HG03097 (cell line): ENCODE measurements at regions not wholly inside any gene's neighbourhood (a gene's known extent, or its start where the extent isn't known, plus 50 kb on each side); places are given as distances from the start of the nearest gene placed in this dataset.
"Not testable (repeated sequence)": the region's sequence is repeated elsewhere in the genome, so short reads cannot be mapped to it uniquely, and the experiment has no call there.

ENCODE experiments used
- ATAC-seq: cut with Tn5 transposase; IDR thresholded peaks from one replicate; pipeline ENCODE4 v1.9.1; 2021; ENCODE audit not compliant: unreplicated experiment, low FRiP score

DNA sequence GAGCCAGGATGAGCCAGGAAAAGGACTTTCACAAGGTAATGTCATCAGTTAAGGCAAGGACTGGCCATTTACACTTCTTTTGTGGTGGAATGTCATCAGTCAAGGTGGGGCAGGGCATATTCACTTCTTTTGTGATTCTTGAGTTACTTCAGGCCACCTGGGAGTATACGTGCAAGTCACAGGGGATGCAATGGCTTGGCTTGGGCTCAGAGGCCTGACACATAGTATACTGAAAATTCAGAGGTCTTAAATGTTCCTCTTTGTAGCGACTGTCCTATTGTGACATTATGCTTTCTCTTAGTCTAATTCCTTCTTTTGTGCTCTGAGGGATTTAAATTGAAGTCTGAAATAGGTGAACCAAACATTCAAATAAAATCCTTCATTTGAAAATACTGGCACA, 121.8 kb upstream of the TFPI start:
- ATAC-seq: not testable (repeated sequence)

DNA sequence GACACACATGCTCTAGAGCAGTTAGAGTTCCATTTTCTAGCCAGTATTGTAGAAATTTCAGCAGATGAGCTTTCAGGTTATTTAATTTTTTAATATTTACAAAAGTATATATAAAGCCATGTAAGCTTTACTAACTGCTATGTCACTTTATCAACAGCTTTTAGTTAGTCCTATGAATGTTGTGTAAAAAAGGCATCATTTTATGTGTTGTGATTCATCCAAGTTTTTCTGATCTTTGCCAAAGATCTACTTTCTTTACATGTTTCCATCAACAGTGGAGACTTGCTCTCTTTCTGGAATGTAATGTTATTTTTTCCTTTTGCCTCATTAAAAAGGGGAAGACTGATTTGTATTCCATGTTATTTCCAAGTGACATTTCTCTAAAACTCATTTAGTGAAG, 125.2 kb upstream of the TFPI start:
- no peak for ATAC-seq

- no peak for ATAC-seq
Observed at GRCh38 chr2:187684174-187684573, 129.9 kb upstream of the TFPI start.

GRCh38 chr2:187686416-187687024, 132.3 kb upstream of the TFPI start:
- no peak for ATAC-seq

- ATAC-seq: no peak
Observed at GRCh38 chr2:187687585-187687984, 133.3 kb upstream of the TFPI start.

GRCh38 chr2:187689372-187689771, 135.1 kb upstream of the TFPI start:
- no peak for ATAC-seq

DNA sequence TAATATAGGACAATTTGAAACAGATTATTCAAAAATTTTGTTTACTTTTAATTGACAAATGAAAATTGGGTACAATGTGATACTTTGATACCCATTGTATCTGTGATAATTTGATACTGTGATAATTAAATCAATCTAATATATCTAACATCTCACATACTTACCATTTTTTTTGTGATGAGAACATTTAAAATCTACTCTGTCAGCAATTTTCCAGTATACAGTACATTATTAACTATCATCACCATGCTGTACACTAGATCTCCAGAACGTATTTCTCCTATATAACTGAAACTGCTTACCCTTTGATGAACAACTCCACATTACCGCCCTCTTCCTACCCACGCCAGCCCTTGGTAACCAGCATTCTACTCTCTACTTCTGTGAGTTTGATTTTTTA, 139.7 kb upstream of the TFPI start:
- no peak for ATAC-seq

GRCh38 chr2:187696644-187697043, 142.4 kb upstream of the TFPI start:
- ATAC-seq: not testable (repeated sequence)

DNA sequence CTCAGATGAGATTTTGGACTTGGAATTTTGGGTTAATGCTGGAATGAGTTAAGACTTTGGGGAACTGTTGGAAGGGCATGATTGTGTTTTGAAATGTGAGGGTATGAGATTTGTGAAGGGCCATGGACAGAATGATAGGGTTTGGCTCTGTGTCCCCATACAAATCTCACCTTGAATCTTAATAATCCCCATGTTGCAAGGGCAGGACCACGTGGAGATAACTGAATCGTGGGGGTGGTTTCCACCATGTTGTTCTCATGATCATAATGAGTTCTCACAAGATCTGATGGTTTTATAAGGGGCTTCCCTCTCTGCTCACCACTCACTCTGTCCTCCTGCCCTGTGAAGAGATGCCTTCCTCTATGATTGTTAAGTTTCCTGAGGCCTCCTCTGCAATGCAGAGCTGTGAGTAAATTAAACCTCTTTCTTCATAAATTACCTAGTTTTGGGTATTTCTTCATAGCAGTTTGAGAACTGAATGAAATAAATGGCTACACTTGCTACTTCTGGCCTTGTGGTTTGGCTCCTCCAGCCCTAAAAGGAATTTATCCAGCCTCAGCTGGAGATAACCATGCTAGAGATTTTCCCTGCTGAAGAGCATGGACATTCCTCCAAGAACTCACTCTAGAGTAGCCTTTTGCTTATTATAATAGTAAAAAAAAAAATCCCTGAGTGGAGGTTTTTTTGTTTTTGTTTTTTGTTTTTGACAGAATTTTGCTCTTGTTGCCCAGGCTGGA, 144.3 kb upstream of the TFPI start:
- no peak for ATAC-seq

DNA sequence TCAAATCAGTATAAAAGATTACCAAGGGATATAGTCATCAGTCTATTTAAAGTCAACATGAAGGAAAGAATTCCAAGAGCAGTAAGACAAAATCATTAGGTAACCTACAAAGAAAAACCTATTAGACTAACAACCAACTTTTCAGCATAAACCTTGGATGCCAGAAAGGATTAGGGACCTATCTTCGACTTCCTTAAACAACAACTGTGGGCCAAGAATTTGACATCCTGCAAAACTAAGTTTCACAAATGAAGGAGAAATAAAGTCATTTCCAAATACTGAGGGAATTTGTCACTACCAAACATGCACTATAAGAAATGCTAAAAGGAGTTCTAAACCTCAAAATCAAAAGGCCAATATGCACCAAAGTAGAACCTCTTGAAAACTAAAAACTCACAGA, 147.9 kb upstream of the TFPI start:
- no peak for ATAC-seq

- ATAC-seq: no peak
Observed at GRCh38 chr2:187708272-187708671, 154.0 kb upstream of the TFPI start.

GRCh38 chr2:187709065-187709464, 154.8 kb upstream of the TFPI start:
- ATAC-seq: no peak

DNA sequence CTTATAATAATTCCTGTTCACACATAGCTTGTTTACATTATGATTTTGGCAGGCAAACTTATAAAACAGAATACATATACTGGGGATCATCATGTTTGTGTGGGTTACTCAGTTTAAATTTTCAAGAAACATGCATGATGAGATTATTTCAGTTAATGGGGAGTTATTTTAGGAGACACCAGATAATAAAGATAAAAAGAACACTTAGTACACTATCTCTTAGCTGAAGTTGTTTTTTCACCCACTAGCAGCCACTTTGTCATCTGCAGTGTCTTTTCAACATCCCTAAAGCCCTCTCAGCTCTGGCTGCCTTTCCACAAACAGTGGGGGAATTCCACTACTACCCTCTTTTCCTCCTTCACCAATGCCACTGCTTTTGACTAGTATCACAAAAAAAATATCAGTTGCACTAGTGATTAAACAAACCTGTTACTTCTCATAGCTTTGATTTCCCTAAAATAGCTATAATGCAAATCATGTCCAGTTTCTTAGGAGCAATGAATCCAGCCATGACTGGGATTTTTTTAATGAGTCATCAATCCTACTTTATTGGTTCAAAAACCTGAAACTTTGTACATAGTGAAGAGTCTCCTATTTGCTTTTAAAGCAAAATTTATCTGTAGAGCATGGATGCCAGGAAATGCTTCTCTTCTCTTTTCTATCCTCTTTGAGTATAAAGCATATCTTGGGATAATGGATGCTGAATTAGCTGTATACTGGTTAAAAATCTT, 156.7 kb upstream of the TFPI start:
- ATAC-seq: no peak

GRCh38 chr2:187715590-187715989, 161.4 kb upstream of the TFPI start:
- no peak for ATAC-seq

DNA sequence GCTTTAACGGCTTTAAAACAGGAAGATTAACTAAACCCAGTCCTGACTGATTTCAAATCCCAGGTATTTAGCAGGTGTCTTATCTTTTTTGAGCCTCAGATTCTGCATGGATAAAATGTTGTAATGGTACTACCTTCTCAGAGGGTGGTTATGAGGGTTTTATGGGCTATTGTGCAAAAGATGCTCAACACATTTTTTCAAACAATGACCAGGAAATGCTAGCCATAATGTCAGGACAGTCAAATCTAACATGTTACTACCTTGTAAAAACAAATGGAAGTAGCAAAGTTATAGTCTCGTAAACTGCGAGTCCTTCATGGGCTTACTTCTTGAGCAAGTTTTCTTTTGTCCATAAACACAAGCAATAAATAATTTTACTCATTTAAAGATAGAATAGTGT, 162.1 kb upstream of the TFPI start:
- ATAC-seq: no peak

DNA sequence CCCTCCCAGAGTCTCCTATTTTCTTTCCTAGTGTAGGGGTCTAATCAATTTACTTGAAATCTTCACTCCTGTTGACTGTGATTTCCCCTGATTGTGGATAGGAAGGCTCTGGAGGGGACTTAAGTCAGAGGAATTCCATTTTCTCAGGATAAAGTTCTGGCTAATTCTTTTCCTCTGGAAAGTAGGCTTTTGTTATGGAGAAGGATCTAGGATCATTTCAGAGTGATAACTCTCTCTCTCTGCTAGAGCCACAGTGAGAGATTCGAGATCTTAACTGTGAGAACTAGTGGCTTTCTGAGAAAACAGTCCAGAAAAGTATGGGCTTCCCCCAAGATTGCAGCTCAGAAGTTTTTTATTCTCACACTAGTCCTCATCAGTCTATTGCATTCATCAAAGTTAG, 163.9 kb upstream of the TFPI start:
- no peak for ATAC-seq

DNA sequence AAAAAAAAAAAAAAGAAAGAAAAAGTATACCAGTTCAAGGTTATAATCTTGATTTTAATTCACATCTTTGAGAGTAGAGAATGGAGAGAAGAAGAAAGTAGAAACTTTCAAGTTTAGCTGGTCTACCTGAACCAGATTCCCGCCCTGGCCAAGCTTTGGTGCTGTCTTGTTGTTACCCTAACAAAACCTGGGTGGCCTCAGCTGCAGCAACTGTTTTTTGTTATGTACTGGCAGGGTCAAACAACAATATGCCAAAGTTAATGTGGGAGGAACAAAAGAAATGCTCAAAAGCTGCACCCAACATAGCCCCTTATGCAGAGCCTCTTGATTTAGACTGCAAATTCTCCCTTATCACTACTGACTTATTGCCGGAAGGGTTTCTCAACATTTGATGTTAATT, 165.3 kb upstream of the TFPI start:
- no peak for ATAC-seq

GRCh38 chr2:187748958-187749357, 194.7 kb upstream of the TFPI start:
- no peak for ATAC-seq

DNA sequence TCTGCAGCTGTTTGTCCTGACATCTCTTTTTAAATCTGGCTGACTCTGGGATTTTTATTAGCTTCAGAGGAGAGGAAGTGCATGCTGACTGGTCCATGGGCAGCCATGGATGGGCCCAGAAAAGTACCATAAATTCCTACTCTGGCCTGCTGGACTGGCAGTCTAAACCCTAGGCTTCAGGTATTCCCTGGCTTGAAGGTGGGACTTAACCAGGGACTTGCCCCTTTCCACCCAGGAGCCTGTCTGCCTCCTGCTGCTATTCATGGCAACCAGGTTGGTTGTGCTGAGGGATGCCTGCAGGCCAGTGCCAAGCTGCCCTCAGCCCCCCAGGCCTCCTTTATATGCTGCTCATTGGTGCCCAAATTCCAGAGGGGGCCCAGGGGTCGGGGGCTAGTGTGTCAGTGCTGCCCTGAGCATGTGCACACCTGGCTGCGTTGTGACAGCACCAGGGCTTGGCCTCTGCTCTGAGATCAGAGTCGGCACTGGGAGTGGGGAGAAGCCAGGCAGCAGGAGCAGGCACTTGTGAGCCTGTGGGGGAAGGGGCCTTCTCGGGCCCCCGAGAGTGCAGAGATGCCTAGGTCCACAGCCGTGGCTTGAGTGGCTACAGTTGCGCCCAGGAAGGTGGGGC, 195.7 kb upstream of the TFPI start:
- ATAC-seq: no peak

DNA sequence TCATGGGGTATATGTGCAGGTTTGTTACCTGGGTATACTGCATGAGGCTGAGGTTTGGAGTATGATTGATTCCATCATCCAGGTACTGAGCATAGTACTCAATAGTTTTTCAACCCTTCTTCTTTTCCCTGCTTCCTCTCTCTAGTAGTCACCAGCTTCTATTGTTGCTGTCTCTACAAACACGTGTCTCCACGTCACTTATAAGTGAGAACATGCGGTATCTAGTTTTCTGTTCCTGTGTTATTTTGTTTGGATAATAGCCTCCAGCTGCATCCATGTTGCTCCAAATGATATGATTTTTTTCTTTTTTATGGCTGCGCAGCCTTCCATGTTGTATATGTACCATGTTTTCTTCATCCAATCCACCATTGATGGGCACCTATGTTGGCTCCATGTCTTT, 214.8 kb upstream of the TFPI start:
- ATAC-seq: no peak

DNA sequence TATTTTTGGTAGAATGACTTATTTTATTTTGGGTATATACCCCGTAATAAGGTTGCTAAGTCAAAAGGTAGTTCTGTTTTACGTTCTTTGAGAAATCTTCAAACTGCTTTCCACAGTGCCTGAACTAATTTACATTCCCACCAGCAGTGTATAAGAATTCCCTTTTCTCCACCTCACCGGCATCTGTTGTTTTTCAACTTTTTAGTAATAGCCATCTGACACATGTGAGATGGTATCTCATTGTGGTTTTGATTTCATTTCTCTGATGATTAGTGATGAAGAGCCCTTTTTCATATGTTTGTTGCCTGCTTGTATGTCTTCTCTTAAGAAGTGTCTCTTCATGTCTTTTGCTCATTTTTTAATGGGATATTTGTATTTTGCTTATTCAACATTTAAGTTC, 215.2 kb upstream of the TFPI start:
- no peak for ATAC-seq
